BJ (cell line): ENCODE measurements at regions not wholly inside any gene's neighbourhood (a gene's known extent, or its start where the extent isn't known, plus 50 kb on each side); places are given as distances from the start of the nearest gene placed in this dataset.

ENCODE experiments used
- CTCF ChIA-PET: fragments of 350-600 bp; formaldehyde crosslinking; extraction: SDS; loops from one replicate; lab custom pipeline; 2021; ENCODE audit warnings: antibody characterized with exemption, inconsistent platforms; lab: Yijun Ruan, JAX
- POLR2A ChIA-PET: fragments of 300-600 bp; sonication (Branson Sonifier 250); formaldehyde crosslinking; extraction: SDS; loops from one replicate; lab custom pipeline; 2021; ENCODE audit warnings: antibody characterized with exemption; lab: Charles Lee
- DNase-seq: peaks from one replicate; pipeline ENCODE4 v3.0.0-alpha.2; 2011; ENCODE audit warnings: low read depth
- H3K27me3 ChIP-seq: 2 replicates; pipeline ENCODE4 v1.6.0; 2011; ENCODE audit warnings: low read length; ENCODE audit not compliant: control insufficient read depth, insufficient read depth
- H3K36me3 ChIP-seq: 2 replicates; pipeline ENCODE4 v1.5.1; 2011; ENCODE audit warnings: low read length; ENCODE audit not compliant: control insufficient read depth, insufficient read depth
- H3K4me3 ChIP-seq: 2 replicates; pipeline ENCODE4 v1.5.1; 2011; ENCODE audit warnings: low read depth, mild to moderate bottlenecking, control low read depth, low read length
- CTCF ChIP-seq: IDR thresholded peaks from 2 replicates; pipeline ENCODE4 v1.5.1; 2011; ENCODE audit warnings: low read depth, mild to moderate bottlenecking, control low read depth, inconsistent platforms, low read length, moderate library complexity; ENCODE audit not compliant: insufficient read depth

DNA sequence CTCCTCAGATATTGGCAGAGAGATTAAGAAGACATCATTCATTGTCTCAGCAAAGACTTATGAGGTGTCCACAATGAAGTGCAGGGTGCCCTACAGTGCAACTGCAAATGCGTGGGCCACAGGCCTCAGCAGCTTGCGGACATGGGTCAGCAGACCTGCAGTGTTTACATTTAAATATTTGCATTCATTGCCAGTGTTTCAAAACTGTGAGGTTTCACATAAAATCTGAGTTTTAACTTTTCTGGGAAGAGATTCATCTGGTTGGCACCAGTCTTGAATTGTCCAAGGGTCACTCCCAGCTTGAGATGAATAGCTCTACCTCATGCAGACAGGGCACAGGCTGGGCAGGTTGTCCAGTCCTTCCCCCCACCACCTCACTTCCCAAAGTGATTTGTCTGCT is 286.8 kb upstream of the DUSP10 start:
- H3K27me3 ChIP-seq, result no peaks in the 10 kb centered on the region
- no peak for DNase-seq
- no peak overlapping the region for H3K4me3 ChIP-seq
- no peaks in the 10 kb centered on the region for H3K36me3 ChIP-seq
- no peak for TF ChIP-seq CTCF
- POLR2A ChIA-PET, result no interaction called here
- CTCF ChIA-PET, result interaction anchor here (1.2 to 1.5 kb wide), 2 partner anchors 15 to 23 kb away, joined by 3 to 5 read pairs; no protein-coding TSS in a partner anchor

GRCh38 chr1:222028116-222028515 is 286.2 kb upstream of the DUSP10 start:
- ChIA-PET CTCF (interaction anchor here (1.2 to 1.5 kb wide), 2 partner anchors 16 to 23 kb away, joined by 3 to 5 read pairs; no protein-coding TSS in a partner anchor), POLR2A (no interaction called here)
- no peak for TF ChIP-seq CTCF
- no peak for DNase-seq
- no peak overlapping the region for H3K4me3 ChIP-seq
- no peaks in the 10 kb centered on the region for H3K36me3 ChIP-seq
- H3K27me3 ChIP-seq, result no peaks in the 10 kb centered on the region

DNA sequence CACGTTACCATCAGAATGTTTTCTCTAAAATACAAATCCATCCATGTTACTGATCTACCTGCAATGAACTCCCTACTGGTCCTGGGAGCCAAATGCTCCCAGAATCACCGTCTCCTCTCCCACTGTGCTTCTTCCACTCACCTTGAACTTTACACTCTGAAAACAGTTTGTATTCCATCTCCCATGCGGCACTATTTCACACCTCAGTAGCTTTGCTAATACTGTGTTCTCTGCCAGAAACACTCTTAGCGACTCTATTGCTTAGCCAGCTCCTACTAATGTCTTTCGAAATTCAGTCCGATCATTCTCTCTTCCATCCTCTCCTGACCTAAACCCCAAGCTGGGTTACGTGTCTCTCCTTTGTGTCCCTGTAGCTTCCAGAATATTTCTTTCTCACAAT is 284.4 kb upstream of the DUSP10 start:
- H3K36me3 ChIP-seq, result no peaks in the 10 kb centered on the region
- ChIA-PET CTCF (interaction anchor here (1.8 kb wide), 1 partner anchor 19 kb away, joined by 4 read pairs; no protein-coding TSS in a partner anchor), POLR2A (no interaction called here)
- no peak overlapping the region for H3K4me3 ChIP-seq
- no peak for DNase-seq
- H3K27me3 ChIP-seq, result no peaks in the 10 kb centered on the region
- no peak for TF ChIP-seq CTCF

DNA sequence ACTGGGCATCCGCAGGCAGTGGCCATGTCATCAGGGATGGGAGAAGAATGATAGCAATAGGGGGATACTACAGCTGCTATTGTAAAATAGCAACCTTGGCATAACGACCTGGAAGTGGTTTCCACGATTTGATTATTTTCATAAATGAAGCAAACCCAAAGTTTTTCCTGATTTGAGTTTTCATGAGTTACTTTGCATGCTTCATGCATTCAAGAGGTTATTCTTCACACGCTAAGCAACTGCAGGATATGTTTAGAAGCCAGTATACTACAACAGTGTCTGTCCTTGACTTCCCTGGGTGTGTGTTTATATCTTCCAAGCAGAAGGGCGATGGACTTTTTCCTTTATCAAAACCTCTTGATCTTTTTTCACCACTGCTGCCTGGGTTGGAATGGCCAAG is 281.1 kb upstream of the DUSP10 start:
- H3K27me3 ChIP-seq, result no peaks in the 10 kb centered on the region
- CTCF ChIA-PET, result no interaction called here
- no peaks in the 10 kb centered on the region for H3K36me3 ChIP-seq
- DNase-seq, result no peak
- POLR2A ChIA-PET, result no interaction called here
- TF ChIP-seq CTCF, result no peak
- H3K4me3 ChIP-seq, result no peak overlapping the region

DNA sequence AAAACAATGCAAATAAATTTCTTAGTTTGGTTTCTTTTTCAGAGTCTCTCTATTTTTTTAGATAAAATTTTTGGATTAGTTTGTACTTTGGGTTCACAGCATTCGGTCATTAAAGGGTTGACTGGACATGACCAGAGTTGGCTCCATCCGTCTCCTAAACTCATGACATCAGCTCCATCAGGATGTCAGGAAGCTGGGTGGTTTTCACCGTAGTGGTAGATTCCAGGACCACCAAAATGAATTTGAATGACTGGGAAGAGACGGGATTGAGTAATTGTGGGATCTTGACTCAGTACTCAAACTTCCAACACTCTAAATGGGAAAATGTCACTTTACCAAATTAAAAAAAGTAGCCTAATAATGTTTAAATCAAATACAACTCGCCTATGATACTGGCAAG is 279.2 kb upstream of the DUSP10 start:
- no peak for TF ChIP-seq CTCF
- Histone ChIP-seq H3K36me3 (no peaks in the 10 kb centered on the region), H3K27me3 (no peaks in the 10 kb centered on the region), H3K4me3 (no peak overlapping the region)
- ChIA-PET POLR2A (interaction anchor here (0.7 kb wide), 1 partner anchor 14 kb away, joined by 3 read pairs; no protein-coding TSS in a partner anchor), CTCF (interaction anchor here (1.2 kb wide), 1 partner anchor 30 kb away, joined by 3 read pairs; no protein-coding TSS in a partner anchor)
- DNase-seq, result no peak
